HEK293 (cell line): ENCODE measurements at regions not wholly inside any gene's neighbourhood (a gene's known extent, or its start where the extent isn't known, plus 50 kb on each side); places are given as distances from the start of the nearest gene placed in this dataset.

Source experiments
- KLF16 ChIP-seq: fragments of 450-650 bp; formaldehyde crosslinking; IDR thresholded peaks from 2 replicates; pipeline ENCODE4 v1.5.1; 2017; ENCODE audit warnings: missing biosample characterization, missing genetic modification characterization
- SETDB1 ChIP-seq: IDR thresholded peaks from one replicate; pipeline ENCODE4 v1.6.1; 2017; ENCODE audit warnings: mild to moderate bottlenecking, low read length, moderate library complexity, mixed read lengths; ENCODE audit not compliant: insufficient read length
- ZNF394 ChIP-seq: fragments of 450-650 bp; formaldehyde crosslinking; IDR thresholded peaks from 2 replicates; pipeline ENCODE4 v1.5.1; 2016; ENCODE audit warnings: missing biosample characterization, missing genetic modification characterization, mild to moderate bottlenecking, moderate library complexity, borderline replicate concordance
- ZNF501 ChIP-seq: fragments of 450-650 bp; formaldehyde crosslinking; IDR thresholded peaks from 2 replicates; pipeline ENCODE4 v1.5.1; 2016; ENCODE audit warnings: missing biosample characterization, missing genetic modification characterization
- ZNF626 ChIP-seq: fragments of 450-650 bp; sonication (Bioruptor Pico); formaldehyde crosslinking; IDR thresholded peaks from 2 replicates; pipeline ENCODE4 v1.5.1; 2018; ENCODE audit warnings: missing biosample characterization, missing genetic modification characterization, inconsistent platforms
- TF ChIP-seq, protein P1 (sequence below): fragments of 450-650 bp; formaldehyde crosslinking; IDR thresholded peaks from 2 replicates; pipeline ENCODE4 v1.5.1; 2016; ENCODE audit warnings: missing biosample characterization, missing genetic modification characterization

GRCh38 chr6:92714346-92714745, 705.0 kb downstream of the EPHA7 start:
- no peak for TF ChIP-seq ZNF626 (tag by site-specific recombination)
- TF ChIP-seq, protein P1, sequence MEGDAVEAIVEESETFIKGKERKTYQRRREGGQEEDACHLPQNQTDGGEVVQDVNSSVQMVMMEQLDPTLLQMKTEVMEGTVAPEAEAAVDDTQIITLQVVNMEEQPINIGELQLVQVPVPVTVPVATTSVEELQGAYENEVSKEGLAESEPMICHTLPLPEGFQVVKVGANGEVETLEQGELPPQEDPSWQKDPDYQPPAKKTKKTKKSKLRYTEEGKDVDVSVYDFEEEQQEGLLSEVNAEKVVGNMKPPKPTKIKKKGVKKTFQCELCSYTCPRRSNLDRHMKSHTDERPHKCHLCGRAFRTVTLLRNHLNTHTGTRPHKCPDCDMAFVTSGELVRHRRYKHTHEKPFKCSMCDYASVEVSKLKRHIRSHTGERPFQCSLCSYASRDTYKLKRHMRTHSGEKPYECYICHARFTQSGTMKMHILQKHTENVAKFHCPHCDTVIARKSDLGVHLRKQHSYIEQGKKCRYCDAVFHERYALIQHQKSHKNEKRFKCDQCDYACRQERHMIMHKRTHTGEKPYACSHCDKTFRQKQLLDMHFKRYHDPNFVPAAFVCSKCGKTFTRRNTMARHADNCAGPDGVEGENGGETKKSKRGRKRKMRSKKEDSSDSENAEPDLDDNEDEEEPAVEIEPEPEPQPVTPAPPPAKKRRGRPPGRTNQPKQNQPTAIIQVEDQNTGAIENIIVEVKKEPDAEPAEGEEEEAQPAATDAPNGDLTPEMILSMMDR, result no peak
- TF ChIP-seq ZNF394 (tag by site-specific recombination), result no peak
- no peak for TF ChIP-seq KLF16 (tag by site-specific recombination)
- no peak for TF ChIP-seq SETDB1
- no peak for TF ChIP-seq ZNF501 (tag by site-specific recombination)
